Upper lobe of left lung (tissue), 4 donors: ENCODE measurements at regions not wholly inside any gene's neighbourhood (a gene's known extent, or its start where the extent isn't known, plus 50 kb on each side); places are given as distances from the start of the nearest gene placed in this dataset.
"Not testable (repeated sequence)": the region's sequence is repeated elsewhere in the genome, so short reads cannot be mapped to it uniquely, and the experiment has no call there.

ENCODE experiments used
- POLR2AphosphoS5 ChIP-seq, 2 donors: sonication (generic); formaldehyde crosslinking; IDR thresholded peaks; one replicate each; pipeline ENCODE4 v1.5.1; 2017; ENCODE audit warnings: antibody characterized with exemption in 2 of 2
- TF ChIP-seq, protein P1 (sequence below), 6 experiments: fragments of 450-650 bp in 4 of 6; fragments of 200-600 bp in 2 of 6; sonication (generic) in 2 of 6; IDR thresholded peaks; one replicate each; pipeline ENCODE4 v1.5.1; 2016 to 2019; ENCODE audit warnings: antibody characterized with exemption in 6 of 6

- TF ChIP-seq, protein P1, sequence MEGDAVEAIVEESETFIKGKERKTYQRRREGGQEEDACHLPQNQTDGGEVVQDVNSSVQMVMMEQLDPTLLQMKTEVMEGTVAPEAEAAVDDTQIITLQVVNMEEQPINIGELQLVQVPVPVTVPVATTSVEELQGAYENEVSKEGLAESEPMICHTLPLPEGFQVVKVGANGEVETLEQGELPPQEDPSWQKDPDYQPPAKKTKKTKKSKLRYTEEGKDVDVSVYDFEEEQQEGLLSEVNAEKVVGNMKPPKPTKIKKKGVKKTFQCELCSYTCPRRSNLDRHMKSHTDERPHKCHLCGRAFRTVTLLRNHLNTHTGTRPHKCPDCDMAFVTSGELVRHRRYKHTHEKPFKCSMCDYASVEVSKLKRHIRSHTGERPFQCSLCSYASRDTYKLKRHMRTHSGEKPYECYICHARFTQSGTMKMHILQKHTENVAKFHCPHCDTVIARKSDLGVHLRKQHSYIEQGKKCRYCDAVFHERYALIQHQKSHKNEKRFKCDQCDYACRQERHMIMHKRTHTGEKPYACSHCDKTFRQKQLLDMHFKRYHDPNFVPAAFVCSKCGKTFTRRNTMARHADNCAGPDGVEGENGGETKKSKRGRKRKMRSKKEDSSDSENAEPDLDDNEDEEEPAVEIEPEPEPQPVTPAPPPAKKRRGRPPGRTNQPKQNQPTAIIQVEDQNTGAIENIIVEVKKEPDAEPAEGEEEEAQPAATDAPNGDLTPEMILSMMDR (IDR thresholded peaks at IDR 0.05) = not testable (repeated sequence)
- TF ChIP-seq POLR2AphosphoS5 (IDR thresholded peaks at IDR 0.05) = not testable (repeated sequence)
These were observed 310.1 kb downstream of the SH3GL2 start for GRCh38 chr9:17888964-17889363.
